Right lobe of liver (tissue), 6 donors: ENCODE measurements at regions not wholly inside any gene's neighbourhood (a gene's known extent, or its start where the extent isn't known, plus 50 kb on each side); places are given as distances from the start of the nearest gene placed in this dataset.

Experiments
- ATAC-seq, 4 donors: fragments of 200-7000 bp; cut with Tn5 transposase; one replicate each; pipeline ENCODE4 v1.9.1; 2020; ENCODE audit warnings: mild to moderate bottlenecking in 4 of 4, moderate library complexity in 4 of 4
- DNase-seq, 3 donors: peaks; one replicate each; pipeline ENCODE4 v3.0.0-alpha.2; 2020
- H3K27ac ChIP-seq, 3 donors: fragments of 200-600 bp; one replicate each; pipeline ENCODE4 v1.8.0; 2022
- H3K27me3 ChIP-seq, 2 donors: fragments of 200-600 bp; one replicate each; pipeline ENCODE4 v1.8.0; 2022
- H3K36me3 ChIP-seq, 4 donors: fragments of 200-600 bp; sonication (generic) in 1 of 4; one replicate each; pipeline versions ENCODE4 v1.5.1 to v1.8.0; 2017 to 2022; ENCODE audit warnings: control low read depth in 1 of 4
- H3K4me1 ChIP-seq, 4 donors: fragments of 200-600 bp; sonication (generic) in 1 of 4; one replicate each; pipeline versions ENCODE4 v1.5.1 to v1.8.0; 2017 to 2022; ENCODE audit warnings: control low read depth in 1 of 4
- H3K4me3 ChIP-seq, 3 donors: fragments of 200-600 bp; one replicate each; pipeline ENCODE4 v1.8.0; 2022
- H3K9me3 ChIP-seq, 4 donors: fragments of 200-600 bp; sonication (generic) in 1 of 4; one replicate each; pipeline versions ENCODE4 v1.5.1 to v1.8.0; 2017 to 2022; ENCODE audit warnings: control low read depth in 1 of 4
- CTCF ChIP-seq, 4 donors: fragments of 200-600 bp in 3 of 4; fragments of 450-650 bp in 1 of 4; IDR thresholded peaks; one replicate each; pipeline versions ENCODE4 v1.5.1 to v1.8.0; 2016 to 2022; ENCODE audit warnings: antibody characterized with exemption in 4 of 4, mild to moderate bottlenecking in 2 of 4
- POLR2A ChIP-seq: fragments of 450-650 bp; IDR thresholded peaks from one replicate; pipeline ENCODE4 v1.6.1; 2017; ENCODE audit warnings: antibody characterized with exemption, mild to moderate bottlenecking
- WGBS: methylation state at CpG from one replicate; pipeline ENCODE4 v1.1.6; 2018; ENCODE audit warnings: low coverage, low lambda C conversion rate; ENCODE audit not compliant: insufficient coverage; ENCODE audit errors: missing lambda C conversion rate; 5-methylcytosine and 5-hydroxymethylcytosine counted together
- intact Hi-C, 2 donors: fragments of 100-400 bp; cut with DNase I; formaldehyde crosslinking; loops; one replicate each; pipeline versions ENCODE4 v1.11.2 to v1.14.1; 2022
- donor health status: DM: no; HTN: yes; CAD: no.
- donor health status: DM: no; HTN: no; CAD: no.
- donor health status: DM: no; HTN: no; CAD: no.
- donor health status: DM: no; HTN: yes; CAD: no.
- donor health status: DM: no; HTN: yes; CAD: no.

GRCh38 chr7:118845791-118846190, 621.3 kb downstream of the ANKRD7 start:
- Histone ChIP-seq H3K27ac (no peak overlapping the region), H3K36me3 (no peaks in the 10 kb centered on the region), H3K27me3 (no peaks in the 10 kb centered on the region), H3K9me3 (no peaks in the 10 kb centered on the region), H3K4me3 (no peak overlapping the region), H3K4me1 (no peaks in the 10 kb centered on the region)
- WGBS = 63% methylated on average over 3 of the region's 3 CpGs
- DNase-seq (no peak), ATAC-seq (no peak)
- intact Hi-C loops = no loop called here
- no peak for TF ChIP-seq POLR2A
- no peak for TF ChIP-seq CTCF (IDR thresholded peaks at IDR 0.05)

- Histone ChIP-seq H3K4me3 (no peak overlapping the region), H3K4me1 (no peaks in the 10 kb centered on the region), H3K9me3 (no peaks in the 10 kb centered on the region), H3K27ac (no peak overlapping the region), H3K36me3 (no peaks in the 10 kb centered on the region), H3K27me3 (no peaks in the 10 kb centered on the region)
- ATAC-seq = no peak
- TF ChIP-seq POLR2A = no peak
- TF ChIP-seq CTCF (IDR thresholded peaks at IDR 0.05) = no peak
- intact Hi-C loops = no loop called here
- no peak for DNase-seq
Measured at GRCh38 chr7:118846977-118847376, 622.5 kb downstream of the ANKRD7 start.

GRCh38 chr7:118855290-118855689, 630.8 kb downstream of the ANKRD7 start:
- DNase-seq (no peak), ATAC-seq (no peak)
- H3K4me3 ChIP-seq = no peak overlapping the region
- H3K27me3 ChIP-seq = no peaks in the 10 kb centered on the region
- no peaks in the 10 kb centered on the region for H3K36me3 ChIP-seq
- H3K4me1 ChIP-seq = no peaks in the 10 kb centered on the region
- intact Hi-C loops = no loop called here
- H3K9me3 ChIP-seq = no peaks in the 10 kb centered on the region
- TF ChIP-seq CTCF (IDR thresholded peaks at IDR 0.05) = no peak
- no peak for TF ChIP-seq POLR2A
- WGBS = 25% methylated on average over 3 of the region's 3 CpGs
- no peak overlapping the region for H3K27ac ChIP-seq

GRCh38 chr7:118858651-118859149, 634.2 kb downstream of the ANKRD7 start:
- Histone ChIP-seq H3K27ac (no peak overlapping the region), H3K36me3 (no peaks in the 10 kb centered on the region), H3K9me3 (no peaks in the 10 kb centered on the region), H3K27me3 (no peaks in the 10 kb centered on the region), H3K4me1 (no peaks in the 10 kb centered on the region), H3K4me3 (no peak overlapping the region)
- TF ChIP-seq POLR2A (no peak), CTCF (IDR thresholded peaks at IDR 0.05) (no peak)
- ATAC-seq (peak in 1 of 4 donors; percentile 63), DNase-seq (peak in 2 of 3 donors; percentile 16 to 50)
- WGBS = 97% methylated on average over 11 of the region's 49 CpGs
- intact Hi-C loops = no loop called here

GRCh38 chr7:118861581-118861980, 637.1 kb downstream of the ANKRD7 start:
- TF ChIP-seq CTCF (IDR thresholded peaks at IDR 0.05) (no peak), POLR2A (no peak)
- WGBS = 50% methylated on average over 2 of the region's 2 CpGs

More at GRCh38 chr7:118861581-118861980, 637.1 kb downstream of the ANKRD7 start:
- ATAC-seq = no peak
- Histone ChIP-seq H3K27me3 (no peaks in the 10 kb centered on the region), H3K4me3 (no peak overlapping the region), H3K4me1 (no peaks in the 10 kb centered on the region), H3K36me3 (no peaks in the 10 kb centered on the region), H3K27ac (no peak overlapping the region), H3K9me3 (no peaks in the 10 kb centered on the region)
- intact Hi-C loops = no loop called here
- no peak for DNase-seq
